Hippocampal formation (tissue), 2 donors: ENCODE measurements at regions not wholly inside any gene's neighbourhood (a gene's known extent, or its start where the extent isn't known, plus 50 kb on each side); places are given as distances from the start of the nearest gene placed in this dataset.

Source experiments
- DNase-seq, 2 donors: peaks; one replicate each; lab custom pipeline; 2025; lab: John Stamatoyannopoulos, UW

- no peak for DNase-seq
Measured at GRCh38 chr2:128578406-128579390, 260.0 kb upstream of the HS6ST1 start.

DNA sequence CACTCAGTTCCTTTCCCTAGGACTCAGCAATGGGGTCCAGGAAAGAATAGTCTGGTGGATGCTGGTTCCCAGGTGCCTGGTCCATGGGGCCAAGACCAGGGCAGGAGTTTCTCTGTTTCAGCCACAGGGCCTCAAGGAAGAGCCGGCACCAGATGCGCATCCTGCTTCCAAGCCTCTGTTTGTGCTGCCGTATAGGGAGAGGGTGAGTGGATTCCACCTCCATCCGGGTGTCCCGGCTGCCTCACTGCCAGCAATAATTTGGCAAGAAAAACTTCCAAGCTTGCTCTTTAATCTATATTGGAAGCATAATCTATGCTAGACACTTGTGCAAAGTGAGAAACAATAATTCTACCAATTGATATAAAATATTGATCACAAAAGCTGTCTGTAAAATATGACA is 261.2 kb upstream of the HS6ST1 start:
- DNase-seq = no peak

- no peak for DNase-seq
Measured at GRCh38 chr2:128580988-128581848, 262.6 kb upstream of the HS6ST1 start.

- DNase-seq = no peak
Measured at GRCh38 chr2:128581849-128582244, 263.2 kb upstream of the HS6ST1 start.

DNA sequence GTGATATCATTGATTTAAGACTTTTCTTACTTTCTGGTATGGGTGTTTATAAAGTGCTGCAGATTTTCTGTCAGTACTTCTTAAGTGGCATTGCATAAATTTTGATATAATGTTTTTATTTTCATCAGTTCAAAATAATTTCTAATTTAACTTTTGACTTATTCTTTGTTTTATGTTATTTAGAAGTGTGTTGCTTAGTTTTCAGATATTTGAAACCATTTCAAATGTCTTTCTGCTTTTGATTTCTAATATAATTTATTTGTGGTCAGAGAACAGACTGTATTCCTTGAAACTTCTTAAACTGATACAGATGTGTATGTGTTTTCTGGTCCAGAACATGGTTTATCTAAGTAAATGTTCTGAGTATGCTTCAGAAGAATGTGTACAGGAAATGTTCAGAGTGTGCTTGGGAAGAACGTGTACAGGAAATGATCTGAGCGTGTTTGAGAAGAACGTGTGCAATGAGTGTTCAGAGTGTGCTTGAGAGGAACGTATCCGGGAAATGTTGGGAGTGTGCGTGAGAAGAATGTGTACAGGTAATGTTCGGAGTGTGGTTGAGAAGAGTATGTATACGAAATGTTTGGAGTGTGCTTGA is 265.7 kb upstream of the HS6ST1 start:
- DNase-seq = no peak

- DNase-seq = no peak
Measured at GRCh38 chr2:128585706-128586105, 267.0 kb upstream of the HS6ST1 start.

DNA sequence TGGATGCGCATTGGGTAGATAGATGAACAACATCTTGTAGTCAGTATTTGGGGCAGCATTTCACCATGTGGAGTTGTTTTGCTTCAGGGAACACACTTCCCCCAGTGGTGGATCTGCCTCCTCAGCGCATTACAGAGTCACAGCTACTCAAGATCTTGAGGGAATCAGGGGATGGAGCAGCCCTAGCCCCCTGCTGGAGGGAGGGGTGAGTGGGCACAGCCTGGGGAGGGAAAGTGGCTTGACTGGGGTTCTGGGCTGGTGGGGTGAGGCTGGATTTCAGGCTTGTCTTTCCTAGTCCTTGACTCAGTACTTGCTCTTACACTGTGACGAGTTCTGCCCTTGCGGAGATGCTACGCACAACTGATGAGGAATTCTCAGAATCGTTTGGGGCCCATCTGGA is 271.0 kb upstream of the HS6ST1 start:
- DNase-seq = no peak

GRCh38 chr2:128590309-128591021 is 271.8 kb upstream of the HS6ST1 start:
- DNase-seq = no peak

- no peak for DNase-seq
Measured at GRCh38 chr2:128591022-128591860, 272.6 kb upstream of the HS6ST1 start.

GRCh38 chr2:128591861-128592822 is 273.5 kb upstream of the HS6ST1 start:
- DNase-seq = no peak

- DNase-seq = no peak
Measured at GRCh38 chr2:128593518-128593878, 274.8 kb upstream of the HS6ST1 start.

- no peak for DNase-seq
Measured at GRCh38 chr2:128593879-128594650, 275.4 kb upstream of the HS6ST1 start.

GRCh38 chr2:128594651-128594910 is 275.9 kb upstream of the HS6ST1 start:
- no peak for DNase-seq

DNA sequence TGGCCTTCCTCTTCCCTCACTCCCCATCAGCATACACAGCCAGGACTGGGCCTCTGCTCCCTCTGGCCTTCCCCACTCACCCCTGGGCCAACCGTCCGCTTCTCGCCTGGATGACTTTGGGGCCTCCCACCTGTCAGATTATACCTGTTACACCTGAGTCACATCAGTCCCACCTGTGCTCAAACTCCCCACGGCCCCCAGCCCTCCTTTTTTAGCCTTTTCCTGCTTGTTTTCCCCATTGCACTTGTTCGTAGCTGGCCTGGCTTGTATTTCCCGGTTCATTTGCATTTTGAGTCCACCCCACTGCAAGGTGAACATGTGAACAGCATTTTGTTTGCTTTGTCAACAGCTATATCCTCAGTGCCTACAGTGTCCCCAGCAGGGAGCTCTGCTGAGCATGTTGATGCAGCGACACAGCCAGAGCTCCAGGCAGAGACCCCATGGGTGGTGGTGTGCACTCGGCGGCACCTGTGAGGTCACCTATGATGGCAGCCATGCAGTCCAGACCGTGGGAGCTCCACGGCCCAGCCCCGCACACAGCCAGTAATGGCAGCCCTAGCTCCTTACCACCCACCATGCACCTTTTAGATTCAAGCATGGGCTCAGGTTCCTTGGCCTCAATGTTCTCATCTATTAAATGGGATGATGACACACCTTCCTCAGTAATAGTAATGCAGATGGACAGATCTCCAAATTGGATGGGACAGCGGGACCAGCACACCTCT is 276.4 kb upstream of the HS6ST1 start:
- DNase-seq = no peak

DNA sequence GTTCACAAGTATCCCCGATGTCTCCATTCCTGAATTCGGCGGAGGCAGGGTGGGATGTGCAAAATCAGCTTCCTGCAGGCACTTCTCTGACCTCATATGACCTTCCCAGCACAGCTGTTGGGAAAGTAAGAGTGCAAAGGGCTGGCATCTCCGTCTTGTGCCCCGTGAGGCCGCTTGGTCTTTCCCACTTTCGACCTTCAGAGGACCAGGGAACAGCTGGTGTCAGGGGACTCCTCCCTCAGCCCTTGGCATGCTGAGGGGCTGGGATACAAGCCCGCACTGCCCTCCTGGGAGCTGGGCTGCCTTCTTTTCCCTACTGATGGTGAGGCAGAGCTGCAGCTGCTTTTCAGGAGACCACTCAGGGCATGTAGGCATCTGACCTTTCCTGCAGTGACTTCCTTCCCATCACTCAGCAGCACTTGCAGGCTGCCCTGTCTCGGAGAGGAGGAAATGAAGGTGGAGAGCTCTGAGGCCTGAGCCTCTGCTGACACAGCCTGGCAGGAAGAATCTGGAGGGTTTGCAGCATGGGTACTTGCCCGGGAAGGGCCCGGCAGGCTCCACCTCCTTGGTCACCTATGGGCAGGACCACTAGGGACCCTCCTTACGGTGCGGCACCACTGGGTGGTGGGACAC is 277.2 kb upstream of the HS6ST1 start:
- no peak for DNase-seq

DNA sequence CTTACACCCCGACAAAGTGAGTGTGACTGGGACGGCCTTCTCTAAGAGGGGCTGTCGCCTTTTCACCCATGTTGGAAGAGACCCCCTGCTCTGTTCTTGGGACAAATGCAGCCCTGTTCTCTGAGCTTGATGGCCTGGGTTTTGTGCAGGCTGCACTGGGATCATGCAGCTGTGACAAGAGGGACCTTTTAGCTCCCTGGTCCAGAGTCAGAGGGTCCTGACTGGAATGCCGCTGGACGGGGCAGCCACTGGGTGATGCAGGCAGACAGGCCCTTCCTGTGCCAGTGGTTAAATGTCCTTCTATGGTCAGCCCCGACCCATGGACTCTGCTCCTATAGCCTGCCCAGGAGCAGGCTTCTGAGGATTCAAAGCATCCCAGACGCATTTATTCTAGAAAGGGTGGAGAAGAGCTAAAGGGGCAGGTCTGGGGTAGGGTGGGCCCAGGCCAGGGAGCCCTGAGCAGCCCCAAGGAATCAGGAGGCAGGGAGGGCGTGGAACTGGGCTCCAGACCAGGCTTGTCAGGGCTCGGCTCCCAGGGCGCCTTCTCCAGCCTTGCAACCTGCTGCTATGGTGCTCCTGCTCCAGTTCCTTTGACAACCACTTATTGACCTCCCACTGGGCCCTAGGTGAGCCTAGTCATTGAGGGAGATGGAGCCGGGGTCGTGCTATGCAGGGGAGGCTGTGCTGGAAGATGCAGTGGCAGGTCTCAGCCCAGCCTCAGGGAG is 277.9 kb upstream of the HS6ST1 start:
- no peak for DNase-seq

DNA sequence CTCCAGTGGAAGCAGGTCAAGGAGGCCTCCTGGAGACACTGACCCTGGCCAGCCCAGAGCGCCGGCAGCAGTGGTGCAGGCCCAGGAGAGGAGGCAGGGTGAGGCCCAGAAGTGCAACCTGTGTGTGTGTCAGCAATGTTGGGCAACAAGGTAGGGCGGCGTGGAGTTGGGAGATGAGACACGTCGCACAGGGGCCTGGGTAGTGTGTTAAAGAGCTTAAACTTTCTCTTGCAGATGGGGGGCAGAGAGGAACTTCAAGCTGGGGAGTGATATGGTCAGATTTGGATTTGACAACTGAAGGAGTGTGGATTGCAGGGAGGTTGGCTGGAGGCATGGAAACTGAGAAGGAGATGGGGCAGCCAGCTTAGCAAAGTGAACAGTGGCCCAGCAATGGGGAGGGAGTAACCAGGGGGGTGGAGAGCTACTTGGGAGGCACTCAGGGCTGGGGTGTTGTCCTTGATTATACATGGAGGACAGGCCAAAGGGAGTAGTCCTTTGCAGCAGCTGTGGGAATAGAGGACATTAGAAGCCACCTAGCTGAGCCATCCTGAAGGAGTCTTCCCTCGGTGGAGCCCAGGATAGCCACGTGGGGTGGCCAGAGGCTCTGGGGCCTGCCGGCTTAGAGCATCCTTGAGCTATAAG is 278.6 kb upstream of the HS6ST1 start:
- DNase-seq = no peak
